AG04450 (cell line): ENCODE measurements at regions not wholly inside any gene's neighbourhood (a gene's known extent, or its start where the extent isn't known, plus 50 kb on each side); places are given as distances from the start of the nearest gene placed in this dataset.

Source experiments
- CTCF ChIA-PET: fragments of 300-600, 350-600 bp; formaldehyde crosslinking; extraction: SDS; loops from one replicate; lab custom pipeline; 2022; ENCODE audit warnings: antibody characterized with exemption, inconsistent platforms; lab: Charles Lee
- POLR2A ChIA-PET: fragments of 350-600 bp; formaldehyde crosslinking; extraction: SDS; loops from one replicate; lab custom pipeline; 2021; ENCODE audit warnings: antibody characterized with exemption, inconsistent platforms; lab: Yijun Ruan, JAX
- DNase-seq: peaks from one replicate; pipeline ENCODE4 v3.0.0-alpha.2; 2011; ENCODE audit warnings: low read depth, low spot score
- H3K27ac ChIP-seq: one replicate; pipeline ENCODE4 v1.5.1; 2012; ENCODE audit warnings: low read depth, low read length, control low read depth
- H3K27me3 ChIP-seq: one replicate; pipeline ENCODE4 v1.6.0; 2012; ENCODE audit warnings: low read length; ENCODE audit not compliant: control insufficient read depth, insufficient read depth
- H3K4me3 ChIP-seq: 2 replicates; pipeline ENCODE4 v1.5.1; 2011; ENCODE audit warnings: mild to moderate bottlenecking, low read depth, low read length, control low read depth
- H3K9me3 ChIP-seq: 2 replicates; pipeline ENCODE4 v1.5.1; 2012; ENCODE audit warnings: low read length; ENCODE audit not compliant: control insufficient read depth, insufficient read depth
- CTCF ChIP-seq: IDR thresholded peaks from 2 replicates; pipeline ENCODE4 v1.5.1; 2011; ENCODE audit warnings: low read depth, low read length, control low read depth, inconsistent platforms

DNA sequence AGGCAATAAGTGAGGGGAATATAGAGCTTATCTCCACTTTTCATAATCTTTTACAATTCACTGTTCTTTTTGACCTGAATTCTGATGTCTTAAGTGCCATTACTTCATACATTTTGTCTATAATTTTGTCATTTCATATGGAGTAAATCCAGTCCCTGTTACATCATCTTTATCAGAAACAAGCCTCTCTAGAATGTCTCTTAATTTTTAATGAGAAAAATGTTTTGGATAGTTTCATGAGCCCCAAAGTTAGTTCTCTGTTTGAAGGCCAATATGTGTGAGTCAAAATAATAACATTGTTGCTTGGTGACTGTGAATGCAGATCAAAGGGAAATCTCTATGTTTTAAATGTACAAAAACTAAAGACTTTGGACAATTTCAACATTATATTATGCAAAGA lies 329.6 kb upstream of the ARRDC3 start:
- CTCF ChIA-PET: no interaction called here
- Histone ChIP-seq H3K27me3 (no peaks in the 10 kb centered on the region), H3K4me3 (no peak overlapping the region), H3K27ac (no peak overlapping the region), H3K9me3 (no peaks in the 10 kb centered on the region)
- no peak for DNase-seq
- TF ChIP-seq CTCF: no peak
- POLR2A ChIA-PET: no interaction called here

DNA sequence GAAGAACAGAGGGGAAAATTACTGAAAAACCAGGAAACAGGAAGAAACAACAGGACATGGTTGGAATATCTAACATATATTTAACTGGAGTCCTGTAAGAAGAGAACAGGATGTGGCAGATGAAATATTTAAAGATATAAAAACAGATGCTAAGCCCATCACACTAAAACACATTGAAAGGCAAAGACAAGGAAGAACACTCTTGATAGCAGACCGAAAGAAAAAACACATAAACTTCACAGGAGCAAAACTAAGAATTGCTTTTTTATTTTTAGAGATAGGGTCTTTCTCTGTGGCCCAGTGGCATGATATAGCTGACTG lies 324.4 kb upstream of the ARRDC3 start:
- no peak overlapping the region for H3K4me3 ChIP-seq
- POLR2A ChIA-PET: no interaction called here
- no peak for TF ChIP-seq CTCF
- DNase-seq: no peak
- CTCF ChIA-PET: no interaction called here
- no peaks in the 10 kb centered on the region for H3K27me3 ChIP-seq
- no peaks in the 10 kb centered on the region for H3K9me3 ChIP-seq
- no peak overlapping the region for H3K27ac ChIP-seq

GRCh38 chr5:91706785-91707520 lies 323.8 kb upstream of the ARRDC3 start:
- no peaks in the 10 kb centered on the region for H3K27me3 ChIP-seq
- no peaks in the 10 kb centered on the region for H3K9me3 ChIP-seq
- no peak for TF ChIP-seq CTCF
- POLR2A ChIA-PET: no interaction called here
- DNase-seq: no peak
- no peak overlapping the region for H3K27ac ChIP-seq
- H3K4me3 ChIP-seq: no peak overlapping the region
- CTCF ChIA-PET: no interaction called here

GRCh38 chr5:91703128-91703527 lies 320.0 kb upstream of the ARRDC3 start:
- Histone ChIP-seq H3K27me3 (no peaks in the 10 kb centered on the region), H3K9me3 (no peaks in the 10 kb centered on the region), H3K27ac (no peak overlapping the region), H3K4me3 (no peak overlapping the region)
- no peak for TF ChIP-seq CTCF
- CTCF ChIA-PET: no interaction called here
- POLR2A ChIA-PET: no interaction called here
- DNase-seq: no peak

- Histone ChIP-seq H3K9me3 (no peaks in the 10 kb centered on the region), H3K27ac (no peak overlapping the region), H3K27me3 (no peaks in the 10 kb centered on the region), H3K4me3 (no peak overlapping the region)
- ChIA-PET POLR2A (no interaction called here), CTCF (no interaction called here)
- no peak for TF ChIP-seq CTCF
- DNase-seq: no peak
Observed at GRCh38 chr5:91699429-91699828, 316.3 kb upstream of the ARRDC3 start.
